K562 (cell line): ENCODE measurements at regions not wholly inside any gene's neighbourhood (a gene's known extent, or its start where the extent isn't known, plus 50 kb on each side); places are given as distances from the start of the nearest gene placed in this dataset.

Experiments
- GTF2F1 ChIP-seq: IDR thresholded peaks from 2 replicates; pipeline ENCODE4 v1.6.1; 2011; ENCODE audit warnings: low read depth, low read length, improper control_type of control experiment
- HNRNPH1 ChIP-seq: fragments of 200-400 bp; formaldehyde crosslinking; optimal IDR thresholded peaks from 2 replicates; pipeline ENCODE3; 2017; ENCODE audit warnings: low read depth, mild to moderate bottlenecking, low read length, moderate library complexity
- NCOA2 ChIP-seq, 2 experiments: fragments of 450-650 bp; IDR thresholded peaks; 2 replicates each; pipeline ENCODE4 v1.6.1; 2018; ENCODE audit warnings: mild to moderate bottlenecking in 2 of 2, moderate library complexity in 1 of 2; ENCODE audit not compliant: partially characterized antibody in 2 of 2
- RBM17 ChIP-seq: fragments of 200-400 bp; formaldehyde crosslinking; IDR thresholded peaks from 2 replicates; pipeline ENCODE4 v1.6.1; 2017; ENCODE audit warnings: low read depth, mild to moderate bottlenecking, low read length, borderline replicate concordance
- RBM22 ChIP-seq: fragments of 200-400 bp; formaldehyde crosslinking; IDR thresholded peaks from 2 replicates; pipeline ENCODE4 v1.6.1; 2018; ENCODE audit warnings: low read length, low read depth; ENCODE audit not compliant: poor library complexity, severe bottlenecking
- TRIM24 ChIP-seq, 2 experiments: fragments of 450-650 bp; IDR thresholded peaks; 2 replicates each; pipeline ENCODE4 v1.6.1; 2016
- ZNF124 ChIP-seq: sonication (generic); formaldehyde crosslinking; IDR thresholded peaks from 2 replicates; pipeline ENCODE4 v1.8.1; 2022; ENCODE audit warnings: missing genetic modification reagents
- ZNF165 ChIP-seq: fragments of 250-450 bp; sonication (Bioruptor Pico); IDR thresholded peaks from 2 replicates; pipeline ENCODE4 v1.4.0; 2020; ENCODE audit warnings: borderline replicate concordance
- TF ChIP-seq, protein P1 (sequence below): fragments of 250-450 bp; sonication (Bioruptor Pico); IDR thresholded peaks from 2 replicates; pipeline ENCODE4 v1.5.0; 2022; ENCODE audit warnings: mild to moderate bottlenecking
- TF ChIP-seq, protein P2 (sequence below): fragments of 250-450 bp; sonication (Bioruptor Pico); IDR thresholded peaks from 2 replicates; pipeline ENCODE4 v1.4.0; 2020
- TF ChIP-seq, protein P3 (sequence below): fragments of 450-650 bp; formaldehyde crosslinking; IDR thresholded peaks from 2 replicates; pipeline ENCODE4 v1.4.0; 2022; ENCODE audit warnings: missing genetic modification characterization

DNA sequence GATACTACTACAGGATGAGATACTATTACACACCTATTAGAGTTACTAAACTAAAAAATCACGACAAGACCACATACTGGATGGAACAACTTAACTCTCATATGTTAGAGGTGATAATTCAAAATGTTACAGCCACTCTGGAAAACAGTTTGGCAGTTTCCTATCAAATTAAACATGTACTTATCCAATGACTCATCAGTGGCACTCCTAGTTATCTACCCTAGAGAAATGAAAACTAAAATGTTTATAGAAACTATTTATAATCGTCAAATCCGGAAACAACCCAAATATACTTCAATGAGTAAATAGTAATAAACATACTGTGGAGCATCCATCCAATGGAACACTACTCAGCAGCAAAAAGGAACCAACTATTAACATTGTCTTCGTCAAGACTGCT lies 137.0 kb upstream of the RBBP8 start (continued):
- TF ChIP-seq, protein P1, sequence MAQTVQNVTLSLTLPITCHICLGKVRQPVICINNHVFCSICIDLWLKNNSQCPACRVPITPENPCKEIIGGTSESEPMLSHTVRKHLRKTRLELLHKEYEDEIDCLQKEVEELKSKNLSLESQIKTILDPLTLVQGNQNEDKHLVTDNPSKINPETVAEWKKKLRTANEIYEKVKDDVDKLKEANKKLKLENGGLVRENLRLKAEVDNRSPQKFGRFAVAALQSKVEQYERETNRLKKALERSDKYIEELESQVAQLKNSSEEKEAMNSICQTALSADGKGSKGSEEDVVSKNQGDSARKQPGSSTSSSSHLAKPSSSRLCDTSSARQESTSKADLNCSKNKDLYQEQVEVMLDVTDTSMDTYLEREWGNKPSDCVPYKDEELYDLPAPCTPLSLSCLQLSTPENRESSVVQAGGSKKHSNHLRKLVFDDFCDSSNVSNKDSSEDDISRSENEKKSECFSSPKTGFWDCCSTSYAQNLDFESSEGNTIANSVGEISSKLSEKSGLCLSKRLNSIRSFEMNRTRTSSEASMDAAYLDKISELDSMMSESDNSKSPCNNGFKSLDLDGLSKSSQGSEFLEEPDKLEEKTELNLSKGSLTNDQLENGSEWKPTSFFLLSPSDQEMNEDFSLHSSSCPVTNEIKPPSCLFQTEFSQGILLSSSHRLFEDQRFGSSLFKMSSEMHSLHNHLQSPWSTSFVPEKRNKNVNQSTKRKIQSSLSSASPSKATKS (CRISPR knock-in tag) = no peak
- TF ChIP-seq, protein P2, sequence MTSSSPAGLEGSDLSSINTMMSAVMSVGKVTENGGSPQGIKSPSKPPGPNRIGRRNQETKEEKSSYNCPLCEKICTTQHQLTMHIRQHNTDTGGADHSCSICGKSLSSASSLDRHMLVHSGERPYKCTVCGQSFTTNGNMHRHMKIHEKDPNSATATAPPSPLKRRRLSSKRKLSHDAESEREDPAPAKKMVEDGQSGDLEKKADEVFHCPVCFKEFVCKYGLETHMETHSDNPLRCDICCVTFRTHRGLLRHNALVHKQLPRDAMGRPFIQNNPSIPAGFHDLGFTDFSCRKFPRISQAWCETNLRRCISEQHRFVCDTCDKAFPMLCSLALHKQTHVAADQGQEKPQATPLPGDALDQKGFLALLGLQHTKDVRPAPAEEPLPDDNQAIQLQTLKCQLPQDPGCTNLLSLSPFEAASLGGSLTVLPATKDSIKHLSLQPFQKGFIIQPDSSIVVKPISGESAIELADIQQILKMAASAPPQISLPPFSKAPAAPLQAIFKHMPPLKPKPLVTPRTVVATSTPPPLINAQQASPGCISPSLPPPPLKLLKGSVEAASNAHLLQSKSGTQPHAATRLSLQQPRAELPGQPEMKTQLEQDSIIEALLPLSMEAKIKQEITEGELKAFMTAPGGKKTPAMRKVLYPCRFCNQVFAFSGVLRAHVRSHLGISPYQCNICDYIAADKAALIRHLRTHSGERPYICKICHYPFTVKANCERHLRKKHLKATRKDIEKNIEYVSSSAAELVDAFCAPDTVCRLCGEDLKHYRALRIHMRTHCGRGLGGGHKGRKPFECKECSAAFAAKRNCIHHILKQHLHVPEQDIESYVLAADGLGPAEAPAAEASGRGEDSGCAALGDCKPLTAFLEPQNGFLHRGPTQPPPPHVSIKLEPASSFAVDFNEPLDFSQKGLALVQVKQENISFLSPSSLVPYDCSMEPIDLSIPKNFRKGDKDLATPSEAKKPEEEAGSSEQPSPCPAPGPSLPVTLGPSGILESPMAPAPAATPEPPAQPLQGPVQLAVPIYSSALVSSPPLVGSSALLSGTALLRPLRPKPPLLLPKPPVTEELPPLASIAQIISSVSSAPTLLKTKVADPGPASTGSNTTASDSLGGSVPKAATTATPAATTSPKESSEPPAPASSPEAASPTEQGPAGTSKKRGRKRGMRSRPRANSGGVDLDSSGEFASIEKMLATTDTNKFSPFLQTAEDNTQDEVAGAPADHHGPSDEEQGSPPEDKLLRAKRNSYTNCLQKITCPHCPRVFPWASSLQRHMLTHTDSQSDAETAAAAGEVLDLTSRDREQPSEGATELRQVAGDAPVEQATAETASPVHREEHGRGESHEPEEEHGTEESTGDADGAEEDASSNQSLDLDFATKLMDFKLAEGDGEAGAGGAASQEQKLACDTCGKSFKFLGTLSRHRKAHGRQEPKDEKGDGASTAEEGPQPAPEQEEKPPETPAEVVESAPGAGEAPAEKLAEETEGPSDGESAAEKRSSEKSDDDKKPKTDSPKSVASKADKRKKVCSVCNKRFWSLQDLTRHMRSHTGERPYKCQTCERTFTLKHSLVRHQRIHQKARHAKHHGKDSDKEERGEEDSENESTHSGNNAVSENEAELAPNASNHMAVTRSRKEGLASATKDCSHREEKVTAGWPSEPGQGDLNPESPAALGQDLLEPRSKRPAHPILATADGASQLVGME (CRISPR knock-in tag) = no peak
- TF ChIP-seq RBM22 (no peak), NCOA2 (IDR thresholded peaks at IDR 0.05; ENCODE audit: partially characterized antibody in 2 of 2) (no peak), ZNF124 (CRISPR knock-in tag) (no peak), TRIM24 (IDR thresholded peaks at IDR 0.05) (no peak), ZNF165 (CRISPR knock-in tag) (no peak), RBM17 (no peak), HNRNPH1 (no peak), GTF2F1 (no peak)
- TF ChIP-seq, protein P3, sequence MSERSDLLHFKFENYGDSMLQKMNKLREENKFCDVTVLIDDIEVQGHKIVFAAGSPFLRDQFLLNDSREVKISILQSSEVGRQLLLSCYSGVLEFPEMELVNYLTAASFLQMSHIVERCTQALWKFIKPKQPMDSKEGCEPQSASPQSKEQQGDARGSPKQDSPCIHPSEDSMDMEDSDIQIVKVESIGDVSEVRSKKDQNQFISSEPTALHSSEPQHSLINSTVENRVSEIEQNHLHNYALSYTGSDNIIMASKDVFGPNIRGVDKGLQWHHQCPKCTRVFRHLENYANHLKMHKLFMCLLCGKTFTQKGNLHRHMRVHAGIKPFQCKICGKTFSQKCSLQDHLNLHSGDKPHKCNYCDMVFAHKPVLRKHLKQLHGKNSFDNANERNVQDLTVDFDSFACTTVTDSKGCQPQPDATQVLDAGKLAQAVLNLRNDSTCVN (CRISPR knock-in tag) = no peak
